Small intestine (tissue), 7 donors: ENCODE measurements at regions not wholly inside any gene's neighbourhood (a gene's known extent, or its start where the extent isn't known, plus 50 kb on each side); places are given as distances from the start of the nearest gene placed in this dataset.

Source experiments
- DNase-seq, 2 donors: peaks; one replicate each; pipeline versions ENCODE4 v3.0.0 to v3.0.0-alpha.2; 2013
- FAIRE-seq: peaks from 2 replicates; lab custom pipeline; 2012; peaks lifted over from hg19 to GRCh38; lab: Jason Lieb, UNC
- H3K27ac ChIP-seq, 3 donors: one replicate each; pipeline ENCODE4 v1.5.1; 2013; ENCODE audit warnings: low read length in 2 of 3, mild to moderate bottlenecking in 2 of 3, control low read depth in 1 of 3, inconsistent platforms in 1 of 3, low read depth in 1 of 3, moderate library complexity in 1 of 3
- H3K27me3 ChIP-seq, 3 donors: one replicate each; pipeline ENCODE4 v1.6.1; 2013; ENCODE audit warnings: low read length in 3 of 3, inconsistent platforms in 1 of 3; ENCODE audit not compliant: control insufficient read depth in 3 of 3, insufficient read depth in 3 of 3
- H3K36me3 ChIP-seq, 3 donors: one replicate each; pipeline ENCODE4 v1.6.1; 2013; ENCODE audit warnings: low read length in 3 of 3, inconsistent platforms in 1 of 3, low read depth in 1 of 3, mild to moderate bottlenecking in 1 of 3, moderate library complexity in 1 of 3; ENCODE audit not compliant: control insufficient read depth in 3 of 3, insufficient read depth in 2 of 3
- H3K4me1 ChIP-seq, 3 donors: one replicate each; pipeline ENCODE4 v1.6.1; 2013; ENCODE audit warnings: low read length in 2 of 3, inconsistent platforms in 1 of 3, low read depth in 1 of 3, mild to moderate bottlenecking in 1 of 3, moderate library complexity in 1 of 3; ENCODE audit not compliant: control insufficient read depth in 3 of 3, insufficient read depth in 2 of 3
- H3K4me3 ChIP-seq, 3 donors: one replicate each; pipeline ENCODE4 v1.5.1; 2013; ENCODE audit warnings: low read length in 3 of 3, control low read depth in 1 of 3, inconsistent platforms in 1 of 3, low read depth in 1 of 3, mild to moderate bottlenecking in 1 of 3, moderate library complexity in 1 of 3
- H3K9me3 ChIP-seq, 2 donors: one replicate each; pipeline ENCODE4 v1.6.1; 2013; ENCODE audit warnings: low read depth in 1 of 2, low read length in 1 of 2; ENCODE audit not compliant: control insufficient read depth in 2 of 2, insufficient read depth in 1 of 2
- WGBS, 3 donors: extraction: QIAGEN DNeasy Blood & Tissue Kit; methylation state at CpG; one replicate each; pipeline ENCODE4 v1.1.7; 2013; 5-methylcytosine and 5-hydroxymethylcytosine counted together
- donor health status: healthy with polysubstance abuse.
- donor health status: control.
- donor health status: control.
- donor health status: Bipolar disorder and iron deficiency.
- donor health status: healthy.

GRCh38 chr10:2834214-2834613 lies 233.1 kb upstream of the PFKP start:
- H3K9me3 ChIP-seq = no peaks in the 10 kb centered on the region
- whole genome bisulfite sequencing, 3 donors = 63 to 83% (median 76%) methylated on average over 2 of the region's 2 CpGs
- no peaks in the 10 kb centered on the region for H3K36me3 ChIP-seq
- DNase-seq (no peak), FAIRE-seq (no peak)
- H3K4me1 ChIP-seq = no peaks in the 10 kb centered on the region
- no peaks in the 10 kb centered on the region for H3K27me3 ChIP-seq
- no peak overlapping the region for H3K27ac ChIP-seq
- H3K4me3 ChIP-seq = no peak overlapping the region

- no peak for FAIRE-seq
- H3K27ac ChIP-seq = no peak overlapping the region
- H3K9me3 ChIP-seq = no peaks in the 10 kb centered on the region
- WGBS, 3 donors = 72 to 81% (median 79%) methylated on average over 7 of the region's 7 CpGs
- no peaks in the 10 kb centered on the region for H3K27me3 ChIP-seq
- H3K36me3 ChIP-seq = no peaks in the 10 kb centered on the region
- H3K4me1 ChIP-seq = no peaks in the 10 kb centered on the region
- DNase-seq = no peak
- no peak overlapping the region for H3K4me3 ChIP-seq
Observed at GRCh38 chr10:2831509-2831908, 235.8 kb upstream of the PFKP start.

GRCh38 chr10:2828741-2829140 lies 238.6 kb upstream of the PFKP start:
- DNase-seq (no peak), FAIRE-seq (no peak)
- Histone ChIP-seq H3K9me3 (no peaks in the 10 kb centered on the region), H3K36me3 (no peaks in the 10 kb centered on the region), H3K27ac (no peak overlapping the region), H3K4me3 (no peak overlapping the region), H3K4me1 (no peaks in the 10 kb centered on the region), H3K27me3 (no peaks in the 10 kb centered on the region)
- WGBS, 3 donors = 77 to 81% (median 78%) methylated on average over 14 of the region's 14 CpGs

GRCh38 chr10:2826675-2827074 lies 240.7 kb upstream of the PFKP start:
- Histone ChIP-seq H3K27me3 (no peaks in the 10 kb centered on the region), H3K36me3 (no peaks in the 10 kb centered on the region), H3K4me1 (no peaks in the 10 kb centered on the region), H3K27ac (no peak overlapping the region), H3K4me3 (no peak overlapping the region), H3K9me3 (no peaks in the 10 kb centered on the region)
- 39 to 69% (median 48%) methylated on average over 2 of the region's 2 CpGs for WGBS, 3 donors
- FAIRE-seq = no peak
- DNase-seq = no peak

- H3K27me3 ChIP-seq = no peaks in the 10 kb centered on the region
- no peak for FAIRE-seq
Observed at GRCh38 chr10:2825841-2826240, 241.5 kb upstream of the PFKP start.

GRCh38 chr10:2817940-2818636 lies 249.3 kb upstream of the PFKP start:
- H3K4me3 ChIP-seq = no peak overlapping the region
- H3K36me3 ChIP-seq = no peaks in the 10 kb centered on the region
- no peaks in the 10 kb centered on the region for H3K9me3 ChIP-seq
- 57 to 78% (median 74%) methylated on average over 20 of the region's 20 CpGs for WGBS, 3 donors
- DNase-seq = no peak
- no peak for FAIRE-seq
- no peaks in the 10 kb centered on the region for H3K4me1 ChIP-seq
- no peaks in the 10 kb centered on the region for H3K27me3 ChIP-seq
- no peak overlapping the region for H3K27ac ChIP-seq

More at GRCh38 chr10:2825841-2826240, 241.5 kb upstream of the PFKP start:
- Histone ChIP-seq H3K36me3 (no peaks in the 10 kb centered on the region), H3K4me1 (no peaks in the 10 kb centered on the region), H3K27ac (no peak overlapping the region), H3K9me3 (no peaks in the 10 kb centered on the region), H3K4me3 (no peak overlapping the region)
- DNase-seq = no peak
- WGBS, 3 donors = 87 to 91% (median 89%) methylated on average over 4 of the region's 4 CpGs

GRCh38 chr10:2813693-2814092 lies 253.7 kb upstream of the PFKP start:
- Histone ChIP-seq H3K4me1 (no peaks in the 10 kb centered on the region), H3K36me3 (no peaks in the 10 kb centered on the region), H3K9me3 (no peaks in the 10 kb centered on the region), H3K27me3 (no peaks in the 10 kb centered on the region), H3K4me3 (no peak overlapping the region), H3K27ac (no peak overlapping the region)
- DNase-seq (no peak), FAIRE-seq (no peak)
- 79 to 84% (median 83%) methylated on average over 7 of the region's 7 CpGs for WGBS, 3 donors

- Histone ChIP-seq H3K36me3 (no peaks in the 10 kb centered on the region), H3K27ac (no peak overlapping the region), H3K4me3 (no peak overlapping the region), H3K9me3 (no peaks in the 10 kb centered on the region), H3K4me1 (no peaks in the 10 kb centered on the region), H3K27me3 (no peaks in the 10 kb centered on the region)
- FAIRE-seq (no peak), DNase-seq (peak; percentile 3 to 8)
- 25 to 56% (median 41%) methylated on average over 8 of the region's 8 CpGs for WGBS, 3 donors
Observed at GRCh38 chr10:2813286-2813685, 254.1 kb upstream of the PFKP start.

- no peaks in the 10 kb centered on the region for H3K4me1 ChIP-seq
- DNase-seq (no peak), FAIRE-seq (no peak)
- 86 to 95% (median 92%) methylated on average over 3 of the region's 3 CpGs for WGBS, 3 donors
- no peaks in the 10 kb centered on the region for H3K36me3 ChIP-seq
- no peak overlapping the region for H3K27ac ChIP-seq
- H3K4me3 ChIP-seq = no peak overlapping the region
- H3K27me3 ChIP-seq = no peaks in the 10 kb centered on the region
- no peaks in the 10 kb centered on the region for H3K9me3 ChIP-seq
Observed at GRCh38 chr10:2812631-2813030, 254.7 kb upstream of the PFKP start.
